Fibroblast of lung (primary cell): ENCODE measurements at regions not wholly inside any gene's neighbourhood (a gene's known extent, or its start where the extent isn't known, plus 50 kb on each side); places are given as distances from the start of the nearest gene placed in this dataset.

Source experiments
- EZH2 ChIP-seq: IDR thresholded peaks from 2 replicates; pipeline ENCODE4 v1.5.1; 2012; ENCODE audit warnings: low read length, control low read depth, mild to moderate bottlenecking; ENCODE audit errors: missing control alignments
- TF ChIP-seq, protein P1 (sequence below), 2 donors: IDR thresholded peaks in 1 of 2; conservative IDR thresholded peaks in 1 of 2; 1 replicate in 1 of 2; 2 replicates in 1 of 2; pipeline ENCODE4 v1.5.1; 2011 to 2012; ENCODE audit warnings: low read length in 2 of 2, control low read depth in 1 of 2, inconsistent platforms in 1 of 2, low read depth in 1 of 2, mild to moderate bottlenecking in 1 of 2

GRCh38 chr4:177242651-177243286 is 66.9 kb upstream of the NEIL3 start:
- TF ChIP-seq, protein P1, sequence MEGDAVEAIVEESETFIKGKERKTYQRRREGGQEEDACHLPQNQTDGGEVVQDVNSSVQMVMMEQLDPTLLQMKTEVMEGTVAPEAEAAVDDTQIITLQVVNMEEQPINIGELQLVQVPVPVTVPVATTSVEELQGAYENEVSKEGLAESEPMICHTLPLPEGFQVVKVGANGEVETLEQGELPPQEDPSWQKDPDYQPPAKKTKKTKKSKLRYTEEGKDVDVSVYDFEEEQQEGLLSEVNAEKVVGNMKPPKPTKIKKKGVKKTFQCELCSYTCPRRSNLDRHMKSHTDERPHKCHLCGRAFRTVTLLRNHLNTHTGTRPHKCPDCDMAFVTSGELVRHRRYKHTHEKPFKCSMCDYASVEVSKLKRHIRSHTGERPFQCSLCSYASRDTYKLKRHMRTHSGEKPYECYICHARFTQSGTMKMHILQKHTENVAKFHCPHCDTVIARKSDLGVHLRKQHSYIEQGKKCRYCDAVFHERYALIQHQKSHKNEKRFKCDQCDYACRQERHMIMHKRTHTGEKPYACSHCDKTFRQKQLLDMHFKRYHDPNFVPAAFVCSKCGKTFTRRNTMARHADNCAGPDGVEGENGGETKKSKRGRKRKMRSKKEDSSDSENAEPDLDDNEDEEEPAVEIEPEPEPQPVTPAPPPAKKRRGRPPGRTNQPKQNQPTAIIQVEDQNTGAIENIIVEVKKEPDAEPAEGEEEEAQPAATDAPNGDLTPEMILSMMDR (conservative IDR thresholded peaks at IDR 0.05 in 1 of 2, IDR thresholded peaks at IDR 0.05 in 1 of 2; ENCODE audit: low read depth in 1 of 2, low read length in 2 of 2), result no peak
- no peak for TF ChIP-seq EZH2
